B cell (primary cell): ENCODE measurements at regions not wholly inside any gene's neighbourhood (a gene's known extent, or its start where the extent isn't known, plus 50 kb on each side); places are given as distances from the start of the nearest gene placed in this dataset.
"Not testable (repeated sequence)": the region's sequence is repeated elsewhere in the genome, so short reads cannot be mapped to it uniquely, and the experiment has no call there.

Experiments used
- ATAC-seq: fragments of 200-7000 bp; cut with Tn5 transposase; one replicate; pipeline ENCODE4 v1.10.0; 2021; ENCODE audit warnings: low read depth, mild to moderate bottlenecking, moderate number of reproducible peaks, moderate library complexity
- CTCF ChIA-PET: fragments of 350-600 bp; sonication (Branson Sonifier 250); formaldehyde crosslinking; loops from one replicate; lab custom pipeline; 2021; ENCODE audit warnings: antibody characterized with exemption, inconsistent platforms; lab: Charles Lee
- POLR2A ChIA-PET: fragments of 350-600 bp; sonication (Branson Sonifier 250); formaldehyde crosslinking; loops from one replicate; lab custom pipeline; 2021; ENCODE audit warnings: antibody characterized with exemption; lab: Charles Lee
- DNase-seq: peaks from one replicate; pipeline ENCODE4 v3.0.0; 2013
- H2AFZ ChIP-seq: 2 replicates; pipeline ENCODE4 v1.6.1; 2012; ENCODE audit warnings: mild to moderate bottlenecking, low read depth, low read length; ENCODE audit not compliant: insufficient read depth, poor library complexity, severe bottlenecking
- H3K27ac ChIP-seq, 2 donors: 1 replicate in 1 of 2; 2 replicates in 1 of 2; pipeline ENCODE4 v1.5.1; 2012 to 2013; ENCODE audit warnings: low read length in 2 of 2, mild to moderate bottlenecking in 2 of 2, moderate library complexity in 1 of 2
- H3K27me3 ChIP-seq, 4 experiments: fragments of 200-600 bp in 1 of 4; sonication (generic) in 1 of 4; replicated peaks in 1 of 4; 1 replicate in 2 of 4; 2 replicates in 2 of 4; pipeline versions ENCODE4 v1.6.1 to v1.7.0; 2013 to 2016; ENCODE audit warnings: low read length in 3 of 4, mild to moderate bottlenecking in 2 of 4, mixed read lengths in 1 of 4, moderate library complexity in 1 of 4; ENCODE audit not compliant: insufficient read depth in 4 of 4, control insufficient read depth in 3 of 4; ENCODE audit errors: control extremely low read depth in 1 of 4
- H3K36me3 ChIP-seq, 2 experiments: replicated peaks in 1 of 2; 1 replicate in 1 of 2; 2 replicates in 1 of 2; pipeline versions ENCODE4 v1.6.1 to v1.7.1; 2013; ENCODE audit warnings: low read length in 1 of 2; ENCODE audit not compliant: insufficient read depth in 2 of 2, control insufficient read depth in 1 of 2; ENCODE audit errors: control extremely low read depth in 1 of 2, extremely low read depth in 1 of 2
- H3K4me1 ChIP-seq, 2 donors: fragments of 200-600 bp in 1 of 2; sonication (generic) in 1 of 2; 1 replicate in 1 of 2; 2 replicates in 1 of 2; pipeline versions ENCODE4 v1.5.1 to v1.6.1; 2013 to 2017; ENCODE audit warnings: low read length in 2 of 2; ENCODE audit not compliant: control insufficient read depth in 2 of 2, insufficient read depth in 2 of 2
- H3K4me2 ChIP-seq: replicated peaks from 2 replicates; pipeline ENCODE3; 2012; ENCODE audit warnings: mild to moderate bottlenecking, low read depth, low read length; ENCODE audit not compliant: poor library complexity, severe bottlenecking
- H3K4me3 ChIP-seq, 5 experiments: fragments of 200-600 bp in 1 of 5; sonication (generic) in 1 of 5; 1 replicate in 3 of 5; 2 replicates in 2 of 5; pipeline versions ENCODE4 v1.5.1 to v1.7.0; 2011 to 2016; ENCODE audit warnings: low read length in 4 of 5, mild to moderate bottlenecking in 4 of 5, low read depth in 2 of 5, control low read depth in 1 of 5, moderate library complexity in 1 of 5; ENCODE audit not compliant: insufficient read depth in 1 of 5; ENCODE audit errors: control extremely low read depth in 1 of 5, extremely low read depth in 1 of 5
- H3K79me2 ChIP-seq: fragments of 200-600 bp; sonication (generic); one replicate; pipeline ENCODE4 v1.6.0; 2016; ENCODE audit warnings: low read length; ENCODE audit not compliant: control insufficient read depth, insufficient read depth
- H3K9ac ChIP-seq: fragments of 200-600 bp; sonication (generic); 2 replicates; pipeline ENCODE4 v1.6.1; 2017; ENCODE audit warnings: mild to moderate bottlenecking, low read length, moderate library complexity
- H3K9me3 ChIP-seq, 3 donors: one replicate each; pipeline versions ENCODE4 v1.6.1 to v1.7.1; 2013; ENCODE audit warnings: low read length in 2 of 3; ENCODE audit not compliant: control insufficient read depth in 2 of 3, insufficient read depth in 1 of 3; ENCODE audit errors: control extremely low read depth in 1 of 3
- H4K20me1 ChIP-seq: 2 replicates; pipeline ENCODE4 v1.6.0; 2012; ENCODE audit warnings: mild to moderate bottlenecking, low read length; ENCODE audit not compliant: insufficient read depth, control insufficient read depth, poor library complexity, severe bottlenecking
- H3K27ac Mint-ChIP-seq: one replicate; pipeline ENCODE4 v1.8.0; 2021; ENCODE audit warnings: mixed read lengths
- H3K27me3 Mint-ChIP-seq: one replicate; pipeline ENCODE4 v1.8.0; 2021; ENCODE audit warnings: mixed read lengths
- H3K4me1 Mint-ChIP-seq: one replicate; pipeline ENCODE4 v1.8.0; 2021; ENCODE audit warnings: mixed read lengths
- H3K4me3 Mint-ChIP-seq: one replicate; pipeline ENCODE4 v1.8.0; 2021; ENCODE audit warnings: mixed read lengths
- H3K9me3 Mint-ChIP-seq: one replicate; pipeline ENCODE4 v1.8.0; 2022; ENCODE audit warnings: mixed read lengths; ENCODE audit not compliant: insufficient read depth
- CTCF ChIP-seq: fragments of 200-600 bp; IDR thresholded peaks from one replicate; pipeline ENCODE4 v1.8.0; 2022; ENCODE audit warnings: antibody characterized with exemption, mild to moderate bottlenecking
- EZH2 ChIP-seq: IDR thresholded peaks from 2 replicates; pipeline ENCODE4 v1.6.1; 2012; ENCODE audit warnings: borderline replicate concordance, low read depth, mild to moderate bottlenecking, moderate library complexity, low read length; ENCODE audit not compliant: insufficient read depth, poor library complexity, severe bottlenecking
- WGBS: methylation state at CpG from one replicate; pipeline ENCODE4 v1.1.5; 2013; ENCODE audit warnings: missing lambda C conversion rate; ENCODE audit not compliant: insufficient coverage; 5-methylcytosine and 5-hydroxymethylcytosine counted together
- intact Hi-C: fragments of 100-400 bp; cut with micrococcal nuclease; formaldehyde crosslinking; loops from one replicate; pipeline ENCODE4 v1.10.0; 2022

GRCh38 chr2:53114991-53115390 lies 652.6 kb upstream of the CHAC2 start:
- ChIA-PET CTCF (no interaction called here), POLR2A (no interaction called here)
- Mint-ChIP-seq H3K27me3 (no peaks in the 10 kb centered on the region), H3K4me3 (no peak overlapping the region), H3K4me1 (no peaks in the 10 kb centered on the region), H3K27ac (no peak overlapping the region), H3K9me3 (no peaks in the 10 kb centered on the region)
- Histone ChIP-seq H3K27me3 (no peaks in the 10 kb centered on the region), H3K4me2 (no peak overlapping the region), H4K20me1 (no peaks in the 10 kb centered on the region), H3K36me3 (no peaks in the 10 kb centered on the region), H3K4me1 (no peaks in the 10 kb centered on the region), H3K27ac (no peak overlapping the region), H3K79me2 (no peaks in the 10 kb centered on the region), H3K9me3 (peaks cover 0 to 1% (median 0%) of the 10 kb centered on the region in 3 donors), H2AFZ (no peak overlapping the region), H3K9ac (no peak overlapping the region), H3K4me3 (no peak overlapping the region)
- no CpG with 5 or more reads among the region's 1 CpG for WGBS
- intact Hi-C loops: no loop called here
- ATAC-seq (no peak), DNase-seq (no peak)
- no peak for TF ChIP-seq CTCF
- TF ChIP-seq EZH2: no peak

GRCh38 chr2:53114582-53114981 lies 653.0 kb upstream of the CHAC2 start:
- H3K27me3 ChIP-seq: no peaks in the 10 kb centered on the region
- H3K4me1 ChIP-seq: no peaks in the 10 kb centered on the region
- no peaks in the 10 kb centered on the region for H3K36me3 ChIP-seq
- no peaks in the 10 kb centered on the region for H3K79me2 ChIP-seq
- no peak overlapping the region for H3K4me3 ChIP-seq
- no peak overlapping the region for H3K9ac ChIP-seq
- intact Hi-C loops: no loop called here
- ATAC-seq: no peak
- DNase-seq: no peak
- TF ChIP-seq CTCF (no peak), EZH2 (no peak)
- no peak overlapping the region for H3K4me2 ChIP-seq
- peaks cover 0 to 2% (median 1%) of the 10 kb centered on the region in 3 donors for H3K9me3 ChIP-seq
- H3K27me3 Mint-ChIP-seq: no peaks in the 10 kb centered on the region
- H3K27ac Mint-ChIP-seq: no peak overlapping the region
- WGBS: no CpG with 5 or more reads among the region's 2 CpGs
- H4K20me1 ChIP-seq: no peaks in the 10 kb centered on the region
- H3K4me3 Mint-ChIP-seq: no peak overlapping the region
- H3K9me3 Mint-ChIP-seq: no peaks in the 10 kb centered on the region
- H3K27ac ChIP-seq: no peak overlapping the region
- no peaks in the 10 kb centered on the region for H3K4me1 Mint-ChIP-seq
- ChIA-PET POLR2A (no interaction called here), CTCF (no interaction called here)
- H2AFZ ChIP-seq: no peak overlapping the region

- H4K20me1 ChIP-seq, H3K79me2 ChIP-seq, H3K4me2 ChIP-seq, H2AFZ ChIP-seq, H3K27me3 ChIP-seq, DNase-seq, intact Hi-C loops, H3K9ac ChIP-seq, H3K4me3 Mint-ChIP-seq, H3K4me3 ChIP-seq, H3K27ac Mint-ChIP-seq, POLR2A ChIA-PET, H3K27me3 Mint-ChIP-seq, ATAC-seq, CTCF ChIA-PET, H3K36me3 ChIP-seq, H3K4me1 Mint-ChIP-seq, H3K27ac ChIP-seq, H3K4me1 ChIP-seq, H3K9me3 ChIP-seq, H3K9me3 Mint-ChIP-seq: not testable (repeated sequence)
- 100% methylated on average over 1 of the region's 9 CpGs for WGBS
These were observed 655.2 kb upstream of the CHAC2 start for GRCh38 chr2:53112408-53112807.
